ENCODE measurements at regions not wholly inside any gene's neighbourhood (a gene's known extent, or its start where the extent isn't known, plus 50 kb on each side); places are given as distances from the start of the nearest gene placed in this dataset.

- DNase-seq, result no peak
- Mint-ChIP-seq H3K4me3 (no peak overlapping the region), H3K4me1 (no peaks in the 10 kb centered on the region), H3K27ac (no peak overlapping the region), H3K9me3 (peaks cover 2 to 11% (median 7%) of the 10 kb centered on the region in 5 donors), H3K36me3 (no peaks in the 10 kb centered on the region), H3K27me3 (no peaks in the 10 kb centered on the region)
- no peaks in the 10 kb centered on the region for H3K36me3 ChIP-seq (ENCODE audit: insufficient read depth, low read length)
- no peaks in the 10 kb centered on the region for H3K9me3 ChIP-seq (ENCODE audit: low read length)
- no peak overlapping the region for H3K27ac ChIP-seq (ENCODE audit: low read depth, low read length)
- no peaks in the 10 kb centered on the region for H3K27me3 ChIP-seq (ENCODE audit: insufficient read depth, low read length, poor library complexity, severe bottlenecking)
- no peak overlapping the region for H3K4me3 ChIP-seq (ENCODE audit: low read length)
- CTCF ChIA-PET, result no interaction called here
- H3K4me1 ChIP-seq (ENCODE audit: insufficient read depth, low read length), result no peaks in the 10 kb centered on the region
- POLR2A ChIA-PET, result no interaction called here
Observed at GRCh38 chr7:68556537-68556936, 1041.7 kb upstream of the AUTS2 start.

DNA sequence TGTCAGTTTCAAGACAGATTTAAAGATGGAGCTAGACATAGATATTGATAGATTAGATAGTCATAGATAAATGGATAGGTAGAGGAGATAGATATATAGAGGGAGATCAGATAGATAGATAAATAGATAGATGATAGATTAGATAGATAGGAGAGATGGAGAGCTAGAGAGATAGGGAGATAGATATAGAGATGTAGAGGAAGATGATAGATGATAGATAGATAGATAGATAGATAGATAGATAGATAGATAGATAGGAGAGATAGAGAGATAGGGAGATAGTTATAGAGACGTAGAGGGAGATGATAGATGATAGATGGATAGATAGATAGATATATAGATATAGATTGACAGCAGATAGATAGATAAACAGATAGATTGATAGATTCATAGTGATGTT lies 1038.8 kb upstream of the AUTS2 start:
- Histone ChIP-seq H3K27ac (ENCODE audit: low read depth, low read length) (no peak overlapping the region), H3K27me3 (ENCODE audit: insufficient read depth, low read length, poor library complexity, severe bottlenecking) (no peaks in the 10 kb centered on the region), H3K4me3 (ENCODE audit: low read length) (no peak overlapping the region), H3K4me1 (ENCODE audit: insufficient read depth, low read length) (no peaks in the 10 kb centered on the region), H3K9me3 (ENCODE audit: low read length) (no peaks in the 10 kb centered on the region), H3K36me3 (ENCODE audit: insufficient read depth, low read length) (no peaks in the 10 kb centered on the region)
- ChIA-PET POLR2A (no interaction called here), CTCF (no interaction called here)
- Mint-ChIP-seq H3K27me3 (peaks cover 0 to 1% of the 10 kb centered on the region in 2 donors), H3K4me1 (no peaks in the 10 kb centered on the region), H3K36me3 (no peaks in the 10 kb centered on the region), H3K27ac (no peak overlapping the region), H3K9me3 (peaks cover 2 to 17% (median 7%) of the 10 kb centered on the region in 5 donors), H3K4me3 (no peak overlapping the region)
- no peak for DNase-seq

GRCh38 chr7:68562323-68562899 lies 1035.9 kb upstream of the AUTS2 start:
- no peaks in the 10 kb centered on the region for H3K36me3 ChIP-seq (ENCODE audit: insufficient read depth, low read length)
- CTCF ChIA-PET, result no interaction called here

DNA sequence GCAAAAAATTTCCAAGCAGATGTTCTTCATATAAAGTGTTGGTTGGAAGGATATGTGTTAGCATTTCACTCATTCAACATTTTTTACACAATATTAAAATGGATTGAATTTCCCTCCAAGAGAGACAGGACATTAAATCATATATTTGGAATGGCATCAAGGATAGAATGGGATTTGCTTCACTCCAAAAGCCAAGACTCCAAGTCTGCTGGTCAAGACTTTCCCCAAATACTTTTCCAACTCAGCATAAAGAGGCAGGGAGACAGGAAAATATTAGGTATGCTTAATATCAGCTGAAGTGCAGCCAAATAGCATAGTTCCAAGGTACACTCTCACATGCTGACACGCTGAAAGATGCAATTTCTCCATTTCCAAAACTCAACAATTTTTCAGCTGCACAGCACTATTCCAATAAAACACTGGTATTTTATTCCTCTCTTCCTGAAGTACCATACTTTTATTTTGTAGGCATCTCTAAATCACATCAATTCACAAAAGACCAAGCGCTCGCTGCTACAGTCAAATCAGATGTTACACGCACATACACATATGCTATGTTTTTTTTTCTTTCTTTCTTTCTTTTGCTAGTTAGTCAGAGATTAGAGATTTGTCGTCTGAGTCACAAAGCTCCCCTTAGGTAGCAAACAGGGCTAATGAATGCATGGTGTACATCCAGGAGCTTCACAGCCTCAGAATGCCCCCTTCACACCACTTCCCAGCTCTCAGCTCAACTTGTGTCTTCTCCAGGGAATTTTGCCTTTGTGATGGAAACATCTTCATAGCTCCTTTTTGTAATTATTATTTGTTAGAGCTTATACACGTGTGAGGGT lies 1033.8 kb upstream of the AUTS2 start:
- Histone ChIP-seq H3K27me3 (ENCODE audit: insufficient read depth, low read length, poor library complexity, severe bottlenecking) (no peaks in the 10 kb centered on the region), H3K36me3 (ENCODE audit: insufficient read depth, low read length) (no peaks in the 10 kb centered on the region), H3K9me3 (ENCODE audit: low read length) (no peaks in the 10 kb centered on the region), H3K4me3 (ENCODE audit: low read length) (no peak overlapping the region), H3K4me1 (ENCODE audit: insufficient read depth, low read length) (no peaks in the 10 kb centered on the region), H3K27ac (ENCODE audit: low read depth, low read length) (no peak overlapping the region)
- Mint-ChIP-seq H3K36me3 (no peaks in the 10 kb centered on the region), H3K9me3 (peaks cover 4 to 24% (median 6%) of the 10 kb centered on the region in 5 donors), H3K4me1 (no peaks in the 10 kb centered on the region), H3K27me3 (peaks cover 0 to 1% of the 10 kb centered on the region in 2 donors), H3K27ac (no peak overlapping the region), H3K4me3 (no peak overlapping the region)
- POLR2A ChIA-PET, result no interaction called here
- DNase-seq, result no peak
- CTCF ChIA-PET, result no interaction called here

More at GRCh38 chr7:68562323-68562899, 1035.9 kb upstream of the AUTS2 start:
- DNase-seq, result no peak
- H3K27me3 ChIP-seq (ENCODE audit: insufficient read depth, low read length, poor library complexity, severe bottlenecking), result no peaks in the 10 kb centered on the region
- no peaks in the 10 kb centered on the region for H3K4me1 Mint-ChIP-seq
- H3K4me3 ChIP-seq (ENCODE audit: low read length), result no peak overlapping the region
- H3K27ac ChIP-seq (ENCODE audit: low read depth, low read length), result no peak overlapping the region
- no peaks in the 10 kb centered on the region for H3K9me3 ChIP-seq (ENCODE audit: low read length)
- POLR2A ChIA-PET, result no interaction called here
- H3K4me1 ChIP-seq (ENCODE audit: insufficient read depth, low read length), result no peaks in the 10 kb centered on the region
- peaks cover 2 to 22% (median 6%) of the 10 kb centered on the region in 5 donors for H3K9me3 Mint-ChIP-seq
- no peak overlapping the region for H3K4me3 Mint-ChIP-seq
- no peak overlapping the region for H3K27ac Mint-ChIP-seq
- H3K27me3 Mint-ChIP-seq, result peaks cover 0 to 1% of the 10 kb centered on the region in 2 donors
- no peaks in the 10 kb centered on the region for H3K36me3 Mint-ChIP-seq

GRCh38 chr7:68571286-68571685 lies 1027.0 kb upstream of the AUTS2 start:
- Mint-ChIP-seq H3K27ac (no peak overlapping the region), H3K4me1 (no peaks in the 10 kb centered on the region), H3K9me3 (peaks cover 2 to 6% (median 4%) of the 10 kb centered on the region in 5 donors), H3K4me3 (no peak overlapping the region), H3K27me3 (no peaks in the 10 kb centered on the region), H3K36me3 (no peaks in the 10 kb centered on the region)
- no peak overlapping the region for H3K27ac ChIP-seq (ENCODE audit: low read depth, low read length)
- no peaks in the 10 kb centered on the region for H3K9me3 ChIP-seq (ENCODE audit: low read length)
- DNase-seq, result no peak
- no peak overlapping the region for H3K4me3 ChIP-seq (ENCODE audit: low read length)
- no peaks in the 10 kb centered on the region for H3K36me3 ChIP-seq (ENCODE audit: insufficient read depth, low read length)
- no peaks in the 10 kb centered on the region for H3K27me3 ChIP-seq (ENCODE audit: insufficient read depth, low read length, poor library complexity, severe bottlenecking)
- CTCF ChIA-PET, result no interaction called here
- H3K4me1 ChIP-seq (ENCODE audit: insufficient read depth, low read length), result no peaks in the 10 kb centered on the region
- POLR2A ChIA-PET, result no interaction called here

DNA sequence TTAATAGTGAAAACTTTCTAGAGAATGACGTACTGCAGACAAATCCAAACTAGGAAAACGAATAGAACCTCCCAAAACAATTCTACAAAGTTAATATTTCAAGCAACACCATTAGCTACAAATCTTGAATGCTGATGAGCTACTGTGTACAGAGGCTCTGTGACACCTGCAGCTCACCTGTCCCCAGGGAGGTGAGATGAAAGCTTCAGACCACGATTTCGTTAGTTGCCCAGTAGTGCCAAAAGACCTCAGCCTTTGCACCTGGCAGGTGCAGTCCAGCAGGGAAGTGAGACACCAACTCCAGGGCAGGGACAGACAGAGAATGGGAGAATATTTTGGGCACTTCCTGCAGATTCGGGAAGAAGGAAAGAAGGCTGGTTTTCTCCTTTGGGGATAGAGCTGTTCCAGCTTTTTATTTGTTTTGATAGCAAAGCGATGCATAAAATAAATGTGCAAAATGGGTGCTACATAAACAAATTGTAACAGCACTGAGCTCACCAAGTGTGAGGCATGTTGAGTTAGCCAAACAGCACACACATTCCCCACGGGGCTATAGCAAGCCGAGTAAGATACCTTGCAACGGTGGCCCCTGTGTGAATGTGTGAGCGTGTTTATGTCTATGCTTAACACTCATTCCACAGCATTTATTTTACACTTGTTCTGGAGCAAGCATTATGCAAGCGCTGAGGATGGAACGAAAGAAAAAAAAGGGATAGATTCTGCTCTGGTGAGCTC lies 1024.8 kb upstream of the AUTS2 start:
- Mint-ChIP-seq H3K36me3 (no peaks in the 10 kb centered on the region), H3K27me3 (no peaks in the 10 kb centered on the region)

GRCh38 chr7:68576366-68576765 lies 1021.9 kb upstream of the AUTS2 start:
- Mint-ChIP-seq H3K9me3 (peaks cover 3 to 20% (median 11%) of the 10 kb centered on the region in 5 donors), H3K4me3 (no peak overlapping the region), H3K27me3 (no peaks in the 10 kb centered on the region), H3K27ac (no peak overlapping the region), H3K36me3 (peaks cover 0 to 1% (median 0%) of the 10 kb centered on the region in 3 donors), H3K4me1 (no peaks in the 10 kb centered on the region)
- no peak for DNase-seq
- H3K36me3 ChIP-seq (ENCODE audit: insufficient read depth, low read length), result no peaks in the 10 kb centered on the region
- no peak overlapping the region for H3K27ac ChIP-seq (ENCODE audit: low read depth, low read length)
- no peaks in the 10 kb centered on the region for H3K4me1 ChIP-seq (ENCODE audit: insufficient read depth, low read length)
- H3K4me3 ChIP-seq (ENCODE audit: low read length), result no peak overlapping the region
- H3K9me3 ChIP-seq (ENCODE audit: low read length), result no peaks in the 10 kb centered on the region
- CTCF ChIA-PET, result no interaction called here
- H3K27me3 ChIP-seq (ENCODE audit: insufficient read depth, low read length, poor library complexity, severe bottlenecking), result no peaks in the 10 kb centered on the region
- POLR2A ChIA-PET, result no interaction called here

More for the DNA sequence above, 1024.8 kb upstream of the AUTS2 start:
- H3K36me3 ChIP-seq (ENCODE audit: insufficient read depth, low read length), result no peaks in the 10 kb centered on the region
- no peaks in the 10 kb centered on the region for H3K4me1 Mint-ChIP-seq
- ChIA-PET POLR2A (no interaction called here), CTCF (no interaction called here)
- peaks cover 0 to 5% (median 3%) of the 10 kb centered on the region in 5 donors for H3K9me3 Mint-ChIP-seq
- no peaks in the 10 kb centered on the region for H3K4me1 ChIP-seq (ENCODE audit: insufficient read depth, low read length)
- no peak overlapping the region for H3K27ac ChIP-seq (ENCODE audit: low read depth, low read length)
- H3K4me3 Mint-ChIP-seq, result no peak overlapping the region
- H3K4me3 ChIP-seq (ENCODE audit: low read length), result no peak overlapping the region
- no peaks in the 10 kb centered on the region for H3K27me3 ChIP-seq (ENCODE audit: insufficient read depth, low read length, poor library complexity, severe bottlenecking)
- H3K27ac Mint-ChIP-seq, result no peak overlapping the region
- DNase-seq, result no peak
- no peaks in the 10 kb centered on the region for H3K9me3 ChIP-seq (ENCODE audit: low read length)

DNA sequence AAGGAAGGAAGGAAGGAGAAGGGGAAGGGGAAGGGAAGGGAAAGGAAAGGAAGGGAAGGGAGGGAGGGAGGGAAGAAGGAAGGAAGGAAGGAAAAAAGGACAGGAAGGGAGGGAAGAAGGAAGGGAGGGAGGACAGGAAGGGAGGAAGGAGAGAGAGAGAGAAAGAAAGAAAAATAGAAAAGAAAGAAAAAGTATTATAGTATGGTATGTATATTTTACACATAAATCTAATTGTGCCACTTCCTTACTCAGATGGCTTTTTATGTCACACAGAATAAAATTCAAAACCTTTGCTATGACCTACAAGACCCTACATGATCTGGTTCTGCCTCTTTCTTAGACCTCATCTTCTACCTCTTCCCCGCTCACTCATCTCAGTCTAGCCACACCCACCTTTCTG lies 1016.9 kb upstream of the AUTS2 start:
- no peak for DNase-seq
- H3K9me3 ChIP-seq (ENCODE audit: low read length), result no peaks in the 10 kb centered on the region
- H3K4me3 Mint-ChIP-seq, result no peak overlapping the region
- H3K36me3 ChIP-seq (ENCODE audit: insufficient read depth, low read length), result no peaks in the 10 kb centered on the region
- peaks cover 0 to 3% of the 10 kb centered on the region in 2 donors for H3K27me3 Mint-ChIP-seq
- H3K9me3 Mint-ChIP-seq, result peaks cover 8 to 32% (median 13%) of the 10 kb centered on the region in 5 donors
- no peak overlapping the region for H3K27ac ChIP-seq (ENCODE audit: low read depth, low read length)
- no peaks in the 10 kb centered on the region for H3K4me1 ChIP-seq (ENCODE audit: insufficient read depth, low read length)
- no peaks in the 10 kb centered on the region for H3K4me1 Mint-ChIP-seq
- peaks cover 0 to 1% (median 0%) of the 10 kb centered on the region in 3 donors for H3K36me3 Mint-ChIP-seq
- H3K27me3 ChIP-seq (ENCODE audit: insufficient read depth, low read length, poor library complexity, severe bottlenecking), result no peaks in the 10 kb centered on the region
- POLR2A ChIA-PET, result no interaction called here
- no peak overlapping the region for H3K4me3 ChIP-seq (ENCODE audit: low read length)
- CTCF ChIA-PET, result no interaction called here
- H3K27ac Mint-ChIP-seq, result no peak overlapping the region
